ENCODE measurements at regions not wholly inside any gene's neighbourhood (a gene's known extent, or its start where the extent isn't known, plus 50 kb on each side); places are given as distances from the start of the nearest gene placed in this dataset.
A peak's percentile ranks its signal among the peaks of the same experiment; 100 is the strongest.

GRCh38 chr2:145007960-145008263 lies 488.0 kb upstream of the ZEB2 start:
- no peak overlapping the region for H3K4me3 ChIP-seq (ENCODE audit: low read depth, low read length)
- in situ Hi-C loops (cut with HindIII; ENCODE audit: low pct_ligation_motif_present, low sequenced_read_pairs) = no loop called here
- TF ChIP-seq CTCF (IDR thresholded peaks at IDR 0.05; ENCODE audit: low read depth, low read length, missing control alignments) = no peak
- DNase-seq = no peak
- H3K27ac ChIP-seq = peak overlapping the region; percentile 95
- H3K36me3 ChIP-seq (replicated peaks) = no peaks in the 10 kb centered on the region
- no peaks in the 10 kb centered on the region for H3K27me3 ChIP-seq (replicated peaks)

- H3K36me3 ChIP-seq (replicated peaks) = no peaks in the 10 kb centered on the region
- no peak overlapping the region for H3K4me3 ChIP-seq (ENCODE audit: low read depth, low read length)
- DNase-seq = peak; percentile 96
- H3K27me3 ChIP-seq (replicated peaks) = no peaks in the 10 kb centered on the region
- peak overlapping the region; percentile 95 for H3K27ac ChIP-seq
- in situ Hi-C loops (cut with HindIII; ENCODE audit: low pct_ligation_motif_present, low sequenced_read_pairs) = no loop called here
- TF ChIP-seq CTCF (IDR thresholded peaks at IDR 0.05; ENCODE audit: low read depth, low read length, missing control alignments) = peak; percentile 31
Observed at GRCh38 chr2:145007093-145007959, 487.4 kb upstream of the ZEB2 start.

- TF ChIP-seq CTCF (IDR thresholded peaks at IDR 0.05; ENCODE audit: low read depth, low read length, missing control alignments) = no peak
- Histone ChIP-seq H3K4me3 (ENCODE audit: low read depth, low read length) (no peak overlapping the region), H3K27ac (no peak overlapping the region), H3K36me3 (replicated peaks) (no peaks in the 10 kb centered on the region), H3K27me3 (replicated peaks) (no peaks in the 10 kb centered on the region)
- in situ Hi-C loops (cut with HindIII; ENCODE audit: low pct_ligation_motif_present, low sequenced_read_pairs) = no loop called here
- DNase-seq = no peak
Observed at GRCh38 chr2:145002624-145003023, 482.7 kb upstream of the ZEB2 start.

GRCh38 chr2:145000376-145000775 lies 480.5 kb upstream of the ZEB2 start:
- no peaks in the 10 kb centered on the region for H3K36me3 ChIP-seq (replicated peaks)
- TF ChIP-seq CTCF (IDR thresholded peaks at IDR 0.05; ENCODE audit: low read depth, low read length, missing control alignments) = no peak
- no peak overlapping the region for H3K4me3 ChIP-seq (ENCODE audit: low read depth, low read length)
- in situ Hi-C loops (cut with HindIII; ENCODE audit: low pct_ligation_motif_present, low sequenced_read_pairs) = no loop called here
- no peak for DNase-seq
- no peaks in the 10 kb centered on the region for H3K27me3 ChIP-seq (replicated peaks)
- peak overlapping the region; percentile 61 for H3K27ac ChIP-seq

GRCh38 chr2:144999936-145000335 lies 480.0 kb upstream of the ZEB2 start:
- DNase-seq = no peak
- no peaks in the 10 kb centered on the region for H3K27me3 ChIP-seq (replicated peaks)
- peak overlapping the region; percentile 61 for H3K27ac ChIP-seq
- no peak for TF ChIP-seq CTCF (IDR thresholded peaks at IDR 0.05; ENCODE audit: low read depth, low read length, missing control alignments)
- in situ Hi-C loops (cut with HindIII; ENCODE audit: low pct_ligation_motif_present, low sequenced_read_pairs) = no loop called here
- H3K36me3 ChIP-seq (replicated peaks) = no peaks in the 10 kb centered on the region
- H3K4me3 ChIP-seq (ENCODE audit: low read depth, low read length) = no peak overlapping the region
